HG03139 (cell line): ENCODE measurements at regions not wholly inside any gene's neighbourhood (a gene's known extent, or its start where the extent isn't known, plus 50 kb on each side); places are given as distances from the start of the nearest gene placed in this dataset.
"Not testable (repeated sequence)": the region's sequence is repeated elsewhere in the genome, so short reads cannot be mapped to it uniquely, and the experiment has no call there.

ENCODE experiments used
- ATAC-seq: cut with Tn5 transposase; IDR thresholded peaks from one replicate; pipeline ENCODE4 v1.9.1; 2021; ENCODE audit not compliant: unreplicated experiment

DNA sequence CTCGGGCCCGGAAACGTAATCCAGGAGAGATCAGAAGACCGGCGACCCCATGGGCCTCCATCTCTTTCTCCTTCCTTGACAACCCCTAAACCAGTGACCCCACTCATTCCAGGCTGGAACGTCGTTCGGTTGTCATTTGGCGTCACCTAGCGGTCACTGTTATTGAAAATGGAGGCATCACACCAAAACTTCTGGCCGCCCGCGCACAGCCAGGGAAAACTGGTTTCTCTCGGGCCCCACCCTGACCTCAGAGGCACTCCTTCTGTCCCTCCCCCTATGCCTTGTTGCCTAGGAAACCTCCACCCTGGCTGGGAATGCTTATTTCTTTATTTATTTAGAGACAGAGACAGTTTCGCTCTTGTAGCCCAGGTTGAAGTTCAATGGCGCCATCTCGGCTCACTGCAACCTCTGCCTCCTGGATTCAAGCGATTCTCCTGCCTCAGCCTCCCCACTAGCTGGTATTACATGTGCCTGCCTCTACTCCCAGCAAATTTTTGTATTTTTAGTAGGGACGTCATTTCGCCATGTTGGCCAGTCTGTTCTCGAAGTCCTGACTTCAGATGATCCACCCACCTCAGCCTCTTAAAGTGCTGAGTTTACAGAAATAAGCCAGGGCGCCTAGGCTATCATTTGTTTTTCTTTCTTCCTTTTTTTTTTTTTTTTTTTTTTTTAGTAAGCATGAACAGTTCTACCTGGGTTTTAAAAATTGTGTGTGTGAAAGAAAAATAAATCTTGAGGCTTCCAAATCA lies 2144.1 kb upstream of the TPTE start:
- ATAC-seq: peak; percentile 69

DNA sequence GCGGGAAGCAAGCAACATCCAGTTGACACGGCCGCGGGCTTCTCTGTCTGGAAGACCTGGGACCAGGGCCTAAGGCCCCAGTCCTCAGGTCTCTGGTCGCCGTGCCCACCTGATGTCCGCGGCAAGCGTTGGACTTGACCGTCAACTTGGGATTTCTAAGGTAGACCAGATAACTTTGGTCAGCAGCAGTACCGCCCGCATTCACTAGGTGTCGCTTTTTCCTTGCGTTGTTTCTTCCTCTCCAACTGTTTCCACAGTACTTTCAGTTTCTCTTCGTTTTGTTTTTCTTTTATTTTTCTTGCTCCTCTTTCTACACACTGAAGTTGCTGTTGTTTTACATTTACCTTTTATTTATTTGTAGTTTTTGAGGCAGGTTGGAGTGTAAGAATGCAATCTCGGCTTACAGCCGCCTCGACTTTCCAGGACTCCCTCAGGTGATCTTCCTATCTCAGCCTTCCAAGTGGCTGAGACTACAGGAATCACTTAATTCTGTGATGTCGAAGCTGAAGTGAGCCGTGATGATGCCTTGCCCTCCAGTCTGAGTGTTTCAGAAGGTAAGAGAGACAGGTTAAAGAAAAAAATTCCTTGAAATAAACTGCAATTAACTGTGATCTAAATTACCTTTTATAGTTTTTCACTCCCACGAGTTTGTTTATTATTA lies 2140.8 kb upstream of the TPTE start:
- ATAC-seq: not testable (repeated sequence)

DNA sequence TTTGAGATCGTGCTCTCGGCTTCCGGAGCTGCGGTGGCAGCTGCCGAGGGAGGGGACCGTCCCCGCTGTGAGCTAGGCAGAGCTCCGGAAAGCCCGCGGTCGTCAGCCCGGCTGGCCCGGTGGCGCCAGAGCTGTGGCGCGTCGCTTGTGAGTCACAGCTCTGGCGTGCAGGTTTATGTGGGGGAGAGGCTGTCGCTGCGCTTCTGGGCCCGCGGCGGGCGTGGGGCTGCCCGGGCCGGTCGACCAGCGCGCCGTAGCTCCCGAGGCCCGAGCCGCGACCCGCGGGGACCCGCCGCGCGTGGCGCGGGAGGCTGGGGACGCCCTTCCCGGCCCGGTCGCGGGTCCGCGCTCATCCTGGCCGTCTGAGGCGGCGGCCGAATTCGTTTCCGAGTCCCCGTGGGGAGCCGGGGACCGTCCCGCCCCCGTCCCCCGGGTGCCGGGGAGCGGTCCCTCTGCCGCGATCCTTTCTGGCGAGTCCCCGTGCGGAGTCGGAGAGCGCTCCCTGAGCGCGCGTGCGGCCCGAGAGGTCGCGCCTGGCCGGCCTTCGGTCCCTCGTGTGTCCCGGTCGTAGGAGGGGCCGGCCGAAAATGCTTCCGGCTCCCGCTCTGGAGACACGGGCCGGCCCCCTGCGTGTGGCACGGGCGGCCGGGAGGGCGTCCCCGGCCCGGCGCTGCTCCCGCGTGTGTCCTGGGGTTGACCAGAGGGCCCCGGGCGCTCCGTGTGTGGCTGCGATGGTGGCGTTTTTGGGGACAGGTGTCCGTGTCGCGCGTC lies 2133.0 kb upstream of the TPTE start:
- not testable (repeated sequence) for ATAC-seq

DNA sequence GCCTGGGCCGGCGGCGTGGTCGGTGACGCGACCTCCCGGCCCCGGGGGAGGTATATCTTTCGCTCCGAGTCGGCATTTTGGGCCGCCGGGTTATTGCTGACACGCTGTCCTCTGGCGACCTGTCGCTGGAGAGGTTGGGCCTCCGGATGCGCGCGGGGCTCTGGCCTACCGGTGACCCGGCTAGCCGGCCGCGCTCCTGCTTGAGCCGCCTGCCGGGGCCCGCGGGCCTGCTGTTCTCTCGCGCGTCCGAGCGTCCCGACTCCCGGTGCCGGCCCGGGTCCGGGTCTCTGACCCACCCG lies 2132.5 kb upstream of the TPTE start:
- ATAC-seq: not testable (repeated sequence)

DNA sequence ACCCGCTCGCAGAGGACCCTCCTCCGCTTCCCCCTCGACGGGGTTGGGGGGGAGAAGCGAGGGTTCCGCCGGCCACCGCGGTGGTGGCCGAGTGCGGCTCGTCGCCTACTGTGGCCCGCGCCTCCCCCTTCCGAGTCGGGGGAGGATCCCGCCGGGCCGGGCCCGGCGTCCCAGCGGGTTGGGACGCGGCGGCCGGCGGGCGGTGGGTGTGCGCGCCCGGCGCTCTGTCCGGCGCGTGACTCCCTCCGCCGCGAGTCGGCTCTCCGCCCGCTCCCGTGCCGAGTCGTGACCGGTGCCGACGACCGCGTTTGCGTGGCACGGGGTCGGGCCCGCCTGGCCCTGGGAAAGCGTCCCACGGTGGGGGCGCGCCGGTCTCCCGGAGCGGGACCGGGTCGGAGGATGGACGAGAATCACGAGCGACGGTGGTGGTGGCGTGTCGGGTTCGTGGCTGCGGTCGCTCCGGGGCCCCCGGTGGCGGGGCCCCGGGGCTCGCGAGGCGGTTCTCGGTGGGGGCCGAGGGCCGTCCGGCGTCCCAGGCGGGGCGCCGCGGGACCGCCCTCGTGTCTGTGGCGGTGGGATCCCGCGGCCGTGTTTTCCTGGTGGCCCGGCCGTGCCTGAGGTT lies 2130.7 kb upstream of the TPTE start:
- ATAC-seq: not testable (repeated sequence)

DNA sequence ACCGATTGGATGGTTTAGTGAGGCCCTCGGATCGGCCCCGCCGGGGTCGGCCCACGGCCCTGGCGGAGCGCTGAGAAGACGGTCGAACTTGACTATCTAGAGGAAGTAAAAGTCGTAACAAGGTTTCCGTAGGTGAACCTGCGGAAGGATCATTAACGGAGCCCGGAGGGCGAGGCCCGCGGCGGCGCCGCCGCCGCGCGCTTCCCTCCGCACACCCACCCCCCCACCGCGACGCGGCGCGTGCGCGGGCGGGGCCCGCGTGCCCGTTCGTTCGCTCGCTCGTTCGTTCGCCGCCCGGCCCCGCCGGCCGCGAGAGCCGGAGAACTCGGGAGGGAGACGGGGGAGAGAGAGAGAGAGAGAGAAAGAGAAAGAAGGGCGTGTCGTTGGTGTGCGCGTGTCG lies 2127.0 kb upstream of the TPTE start:
- ATAC-seq: not testable (repeated sequence)

DNA sequence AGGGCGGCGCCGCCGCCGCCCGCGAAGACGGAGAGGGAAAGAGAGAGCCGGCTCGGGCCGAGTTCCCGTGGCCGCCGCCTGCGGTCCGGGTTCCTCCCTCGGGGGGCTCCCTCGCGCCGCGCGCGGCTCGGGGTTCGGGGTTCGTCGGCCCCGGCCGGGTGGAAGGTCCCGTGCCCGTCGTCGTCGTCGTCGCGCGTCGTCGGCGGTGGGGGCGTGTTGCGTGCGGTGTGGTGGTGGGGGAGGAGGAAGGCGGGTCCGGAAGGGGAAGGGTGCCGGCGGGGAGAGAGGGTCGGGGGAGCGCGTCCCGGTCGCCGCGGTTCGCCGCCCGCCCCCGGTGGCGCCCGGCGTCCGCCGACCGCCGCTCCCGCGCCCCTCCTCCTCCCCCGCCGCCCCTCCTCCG lies 2125.4 kb upstream of the TPTE start:
- ATAC-seq: not testable (repeated sequence)

DNA sequence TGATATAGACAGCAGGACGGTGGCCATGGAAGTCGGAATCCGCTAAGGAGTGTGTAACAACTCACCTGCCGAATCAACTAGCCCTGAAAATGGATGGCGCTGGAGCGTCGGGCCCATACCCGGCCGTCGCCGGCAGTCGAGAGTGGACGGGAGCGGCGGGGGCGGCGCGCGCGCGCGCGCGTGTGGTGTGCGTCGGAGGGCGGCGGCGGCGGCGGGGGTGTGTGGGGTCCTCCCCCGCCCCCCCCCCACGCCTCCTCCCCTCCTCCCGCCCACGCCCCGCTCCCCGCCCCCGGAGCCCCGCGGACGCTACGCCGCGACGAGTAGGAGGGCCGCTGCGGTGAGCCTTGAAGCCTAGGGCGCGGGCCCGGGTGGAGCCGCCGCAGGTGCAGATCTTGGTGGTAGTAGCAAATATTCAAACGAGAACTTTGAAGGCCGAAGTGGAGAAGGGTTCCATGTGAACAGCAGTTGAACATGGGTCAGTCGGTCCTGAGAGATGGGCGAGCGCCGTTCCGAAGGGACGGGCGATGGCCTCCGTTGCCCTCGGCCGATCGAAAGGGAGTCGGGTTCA lies 2122.4 kb upstream of the TPTE start:
- ATAC-seq: not testable (repeated sequence)

DNA sequence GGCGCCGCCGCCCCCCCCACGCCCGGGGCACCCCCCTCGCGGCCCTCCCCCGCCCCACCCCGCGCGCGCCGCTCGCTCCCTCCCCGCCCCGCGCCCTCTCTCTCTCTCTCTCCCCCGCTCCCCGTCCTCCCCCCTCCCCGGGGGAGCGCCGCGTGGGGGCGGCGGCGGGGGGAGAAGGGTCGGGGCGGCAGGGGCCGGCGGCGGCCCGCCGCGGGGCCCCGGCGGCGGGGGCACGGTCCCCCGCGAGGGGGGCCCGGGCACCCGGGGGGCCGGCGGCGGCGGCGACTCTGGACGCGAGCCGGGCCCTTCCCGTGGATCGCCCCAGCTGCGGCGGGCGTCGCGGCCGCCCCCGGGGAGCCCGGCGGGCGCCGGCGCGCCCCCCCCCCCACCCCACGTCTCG lies 2121.5 kb upstream of the TPTE start:
- ATAC-seq: not testable (repeated sequence)

DNA sequence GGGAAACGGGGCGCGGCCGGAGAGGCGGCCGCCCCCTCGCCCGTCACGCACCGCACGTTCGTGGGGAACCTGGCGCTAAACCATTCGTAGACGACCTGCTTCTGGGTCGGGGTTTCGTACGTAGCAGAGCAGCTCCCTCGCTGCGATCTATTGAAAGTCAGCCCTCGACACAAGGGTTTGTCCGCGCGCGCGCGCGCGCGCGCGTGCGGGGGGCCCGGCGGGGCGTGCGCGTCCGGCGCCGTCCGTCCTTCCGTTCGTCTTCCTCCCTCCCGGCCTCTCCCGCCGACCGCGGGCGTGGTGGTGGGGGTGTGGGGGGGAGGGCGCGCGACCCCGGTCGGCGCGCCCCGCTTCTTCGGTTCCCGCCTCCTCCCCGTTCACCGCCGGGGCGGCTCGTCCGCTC lies 2119.6 kb upstream of the TPTE start:
- ATAC-seq: not testable (repeated sequence)

DNA sequence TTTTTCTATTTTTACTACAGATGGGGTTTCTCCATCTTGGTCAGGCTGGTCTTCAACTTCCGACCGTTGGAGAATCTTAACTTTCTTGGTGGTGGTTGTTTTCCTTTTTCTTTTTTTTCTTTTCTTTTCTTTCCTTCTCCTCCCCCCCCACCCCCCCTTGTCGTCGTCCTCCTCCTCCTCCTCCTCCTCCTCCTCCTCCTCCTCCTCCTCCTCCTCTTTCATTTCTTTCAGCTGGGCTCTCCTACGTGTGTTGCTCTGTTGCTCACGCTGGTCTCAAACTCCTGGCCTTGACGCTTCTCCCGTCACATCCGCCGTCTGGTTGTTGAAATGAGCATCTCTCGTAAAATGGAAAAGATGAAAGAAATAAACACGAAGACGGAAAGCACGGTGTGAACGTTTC lies 2115.1 kb upstream of the TPTE start:
- ATAC-seq: not testable (repeated sequence)

DNA sequence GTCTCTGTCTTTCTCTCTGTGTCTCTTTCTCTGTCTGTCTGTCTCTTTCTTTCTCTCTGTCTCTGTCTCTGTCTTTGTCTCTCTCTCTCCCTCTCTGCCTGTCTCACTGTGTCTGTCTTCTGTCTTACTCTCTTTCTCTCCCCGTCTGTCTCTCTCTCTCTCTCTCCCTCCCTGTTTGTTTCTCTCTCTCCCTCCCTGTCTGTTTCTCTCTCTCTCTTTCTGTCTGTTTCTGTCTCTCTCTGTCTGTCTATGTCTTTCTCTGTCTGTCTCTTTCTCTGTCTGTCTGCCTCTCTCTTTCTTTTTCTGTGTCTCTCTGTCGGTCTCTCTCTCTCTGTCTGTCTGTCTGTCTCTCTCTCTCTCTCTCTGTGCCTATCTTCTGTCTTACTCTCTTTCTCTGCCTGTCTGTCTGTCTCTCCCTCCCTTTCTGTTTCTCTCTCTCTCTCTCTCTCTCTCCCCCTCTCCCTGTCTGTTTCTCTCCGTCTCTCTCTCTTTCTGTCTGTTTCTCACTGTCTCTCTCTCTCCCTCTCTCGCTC lies 2110.2 kb upstream of the TPTE start:
- ATAC-seq: not testable (repeated sequence)

DNA sequence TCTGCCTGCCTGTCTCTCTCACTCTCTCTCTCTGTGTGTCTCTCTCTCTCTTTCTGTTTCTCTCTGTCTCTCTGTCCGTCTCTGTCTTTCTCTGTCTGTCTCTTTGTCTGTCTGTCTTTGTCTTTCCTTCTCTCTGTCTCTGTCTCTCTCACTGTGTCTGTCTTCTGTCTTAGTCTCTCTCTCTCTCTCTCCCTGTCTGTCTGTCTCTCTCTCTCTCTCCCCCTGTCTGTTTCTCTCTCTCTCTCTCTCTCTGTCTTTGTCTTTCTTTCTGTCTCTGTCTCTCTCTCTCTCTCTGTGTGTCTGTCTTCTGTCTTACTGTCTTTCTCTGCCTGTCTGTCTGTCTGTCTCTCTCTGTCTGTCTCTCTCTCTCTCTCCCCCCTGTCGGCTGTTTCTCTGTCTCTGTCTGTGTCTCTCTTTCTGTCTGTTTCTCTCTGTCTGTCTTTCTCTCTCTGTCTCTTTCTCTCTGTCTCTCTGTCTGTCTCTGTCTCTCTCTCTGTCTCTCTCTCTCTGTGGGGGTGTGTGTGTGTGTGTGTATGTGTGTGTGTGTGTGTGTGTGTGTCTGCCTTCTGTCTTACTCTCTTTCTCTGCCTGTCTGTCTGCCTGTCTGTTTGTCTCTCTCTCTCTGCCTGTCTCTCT lies 2101.3 kb upstream of the TPTE start:
- peak; percentile 81 for ATAC-seq

DNA sequence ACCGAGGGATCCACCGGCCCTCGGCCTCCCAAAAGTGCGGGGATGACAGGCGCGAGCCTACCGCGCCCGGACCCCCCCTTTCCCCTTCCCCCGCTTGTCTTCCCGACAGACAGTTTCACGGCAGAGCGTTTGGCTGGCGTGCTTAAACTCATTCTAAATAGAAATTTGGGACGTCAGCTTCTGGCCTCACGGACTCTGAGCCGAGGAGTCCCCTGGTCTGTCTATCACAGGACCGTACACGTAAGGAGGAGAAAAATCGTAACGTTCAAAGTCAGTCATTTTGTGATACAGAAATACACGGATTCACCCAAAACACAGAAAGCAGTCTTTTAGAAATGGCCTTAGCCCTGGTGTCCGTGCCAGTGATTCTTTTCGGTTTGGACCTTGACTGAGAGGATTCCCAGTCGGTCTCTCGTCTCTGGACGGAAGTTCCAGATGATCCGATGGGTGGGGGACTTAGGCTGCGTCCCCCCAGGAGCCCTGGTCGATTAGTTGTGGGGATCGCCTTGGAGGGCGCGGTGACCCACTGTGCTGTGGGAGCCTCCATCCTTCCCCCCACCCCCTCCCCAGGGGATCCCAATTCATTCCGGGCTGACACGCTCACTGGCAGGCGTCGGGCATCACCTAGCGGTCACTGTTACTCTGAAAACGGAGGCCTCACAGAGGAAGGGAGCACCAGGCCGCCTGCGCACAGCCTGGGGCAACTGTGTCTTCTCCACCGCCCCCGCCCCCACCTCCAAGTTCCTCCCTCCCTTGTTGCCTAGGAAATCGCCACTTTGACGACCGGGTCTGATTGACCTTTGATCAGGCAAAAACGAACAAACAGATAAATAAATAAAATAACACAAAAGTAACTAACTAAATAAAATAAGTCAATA lies 2093.4 kb upstream of the TPTE start:
- peak; percentile 39 for ATAC-seq

DNA sequence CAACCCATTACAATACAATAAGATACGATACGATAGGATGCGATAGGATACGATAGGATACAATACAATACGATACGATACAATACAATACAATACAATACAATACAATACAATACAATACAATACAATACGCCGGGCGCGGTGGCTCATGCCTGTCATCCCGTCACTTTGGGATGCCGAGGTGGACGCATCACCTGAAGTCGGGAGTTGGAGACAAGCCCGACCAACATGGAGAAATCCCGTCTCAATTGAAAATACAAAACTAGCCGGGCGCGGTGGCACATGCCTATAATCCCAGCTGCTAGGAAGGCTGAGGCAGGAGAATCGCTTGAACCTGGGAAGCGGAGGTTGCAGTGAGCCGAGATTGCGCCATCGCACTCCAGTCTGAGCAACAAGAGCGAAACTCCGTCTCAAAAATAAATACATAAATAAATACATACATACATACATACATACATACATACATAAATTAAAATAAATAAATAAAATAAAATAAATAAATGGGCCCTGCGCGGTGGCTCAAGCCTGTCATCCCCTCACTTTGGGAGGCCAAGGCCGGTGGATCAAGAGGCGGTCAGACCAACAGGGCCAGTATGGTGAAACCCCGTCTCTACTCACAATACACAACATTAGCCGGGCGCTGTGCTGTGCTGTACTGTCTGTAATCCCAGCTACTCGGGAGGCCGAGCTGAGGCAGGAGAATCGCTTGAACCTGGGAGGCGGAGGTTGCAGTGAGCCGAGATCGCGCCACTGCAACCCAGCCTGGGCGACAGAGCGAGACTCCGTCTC lies 2092.5 kb upstream of the TPTE start:
- ATAC-seq: peak; percentile 77

DNA sequence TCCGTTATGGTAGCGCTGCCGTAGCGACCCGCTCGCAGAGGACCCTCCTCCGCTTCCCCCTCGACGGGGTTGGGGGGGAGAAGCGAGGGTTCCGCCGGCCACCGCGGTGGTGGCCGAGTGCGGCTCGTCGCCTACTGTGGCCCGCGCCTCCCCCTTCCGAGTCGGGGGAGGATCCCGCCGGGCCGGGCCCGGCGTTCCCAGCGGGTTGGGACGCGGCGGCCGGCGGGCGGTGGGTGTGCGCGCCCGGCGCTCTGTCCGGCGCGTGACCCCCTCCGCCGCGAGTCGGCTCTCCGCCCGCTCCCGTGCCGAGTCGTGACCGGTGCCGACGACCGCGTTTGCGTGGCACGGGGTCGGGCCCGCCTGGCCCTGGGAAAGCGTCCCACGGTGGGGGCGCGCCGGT lies 2086.7 kb upstream of the TPTE start:
- ATAC-seq: not testable (repeated sequence)

DNA sequence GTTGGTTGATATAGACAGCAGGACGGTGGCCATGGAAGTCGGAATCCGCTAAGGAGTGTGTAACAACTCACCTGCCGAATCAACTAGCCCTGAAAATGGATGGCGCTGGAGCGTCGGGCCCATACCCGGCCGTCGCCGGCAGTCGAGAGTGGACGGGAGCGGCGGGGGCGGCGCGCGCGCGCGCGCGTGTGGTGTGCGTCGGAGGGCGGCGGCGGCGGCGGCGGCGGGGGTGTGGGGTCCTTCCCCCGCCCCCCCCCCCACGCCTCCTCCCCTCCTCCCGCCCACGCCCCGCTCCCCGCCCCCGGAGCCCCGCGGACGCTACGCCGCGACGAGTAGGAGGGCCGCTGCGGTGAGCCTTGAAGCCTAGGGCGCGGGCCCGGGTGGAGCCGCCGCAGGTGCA lies 2078.3 kb upstream of the TPTE start:
- not testable (repeated sequence) for ATAC-seq

DNA sequence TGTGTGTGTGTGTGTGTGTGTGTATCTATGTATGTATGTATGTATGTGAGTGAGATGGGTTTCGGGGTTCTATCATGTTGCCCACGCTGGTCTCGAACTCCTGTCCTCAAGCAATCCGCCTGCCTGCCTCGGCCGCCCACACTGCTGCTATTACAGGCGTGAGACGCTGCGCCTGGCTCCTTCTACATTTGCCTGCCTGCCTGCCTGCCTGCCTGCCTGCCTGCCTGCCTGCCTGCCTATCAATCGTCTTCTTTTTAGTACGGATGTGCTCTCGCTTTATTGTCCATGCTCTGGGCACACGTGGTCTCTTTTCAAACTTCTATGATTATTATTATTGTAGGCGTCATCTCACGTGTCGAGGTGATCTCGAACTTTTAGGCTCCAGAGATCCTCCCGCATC lies 2071.6 kb upstream of the TPTE start:
- not testable (repeated sequence) for ATAC-seq
